Activated CD4-positive, alpha-beta memory T cell treated with anti-CD3 and anti-CD28 coated beads for 36 hours (primary cell): ENCODE measurements at regions not wholly inside any gene's neighbourhood (a gene's known extent, or its start where the extent isn't known, plus 50 kb on each side); places are given as distances from the start of the nearest gene placed in this dataset.

Experiments
- CTCF ChIA-PET: fragments of 350-600 bp; sonication (Branson Sonifier 250); formaldehyde crosslinking; loops from one replicate; lab custom pipeline; 2021; ENCODE audit warnings: antibody characterized with exemption, inconsistent platforms; lab: Charles Lee
- POLR2A ChIA-PET: fragments of 350-600 bp; sonication (Branson Sonifier 250); formaldehyde crosslinking; loops from one replicate; lab custom pipeline; 2021; ENCODE audit warnings: antibody characterized with exemption; lab: Charles Lee
- DNase-seq: peaks from one replicate; pipeline ENCODE4 v3.0.0-alpha.2; 2020
- H3K27ac Mint-ChIP-seq: one replicate; pipeline ENCODE4 v1.8.0; 2021; ENCODE audit warnings: mixed read lengths
- H3K27me3 Mint-ChIP-seq: one replicate; pipeline ENCODE4 v1.8.0; 2021; ENCODE audit warnings: mixed read lengths
- H3K36me3 Mint-ChIP-seq: one replicate; pipeline ENCODE4 v1.8.0; 2021; ENCODE audit warnings: mixed read lengths
- H3K4me1 Mint-ChIP-seq: one replicate; pipeline ENCODE4 v1.8.0; 2021; ENCODE audit warnings: low read depth, mixed read lengths
- H3K4me3 Mint-ChIP-seq: one replicate; pipeline ENCODE4 v1.8.0; 2021; ENCODE audit warnings: mild to moderate bottlenecking, mixed read lengths
- H3K9me3 Mint-ChIP-seq: one replicate; pipeline ENCODE4 v1.8.0; 2021; ENCODE audit warnings: mixed read lengths
- intact Hi-C: fragments of 100-400 bp; cut with micrococcal nuclease; formaldehyde crosslinking; loops from one replicate; pipeline ENCODE4 v1.15.1; 2023

GRCh38 chr2:105556366-105556765 lies 157.5 kb upstream of the FHL2 start:
- intact Hi-C loops, result no loop called here
- H3K27me3 Mint-ChIP-seq, result peaks cover 22% of the 10 kb centered on the region
- no peaks in the 10 kb centered on the region for H3K36me3 Mint-ChIP-seq
- DNase-seq, result no peak
- no peaks in the 10 kb centered on the region for H3K4me1 Mint-ChIP-seq
- CTCF ChIA-PET, result interaction anchor here (1.0 kb wide), 1 partner anchor 12 kb away, joined by 3 read pairs; no protein-coding TSS in a partner anchor
- H3K9me3 Mint-ChIP-seq, result no peaks in the 10 kb centered on the region
- H3K4me3 Mint-ChIP-seq, result no peak overlapping the region
- POLR2A ChIA-PET, result no interaction called here
- no peak overlapping the region for H3K27ac Mint-ChIP-seq

DNA sequence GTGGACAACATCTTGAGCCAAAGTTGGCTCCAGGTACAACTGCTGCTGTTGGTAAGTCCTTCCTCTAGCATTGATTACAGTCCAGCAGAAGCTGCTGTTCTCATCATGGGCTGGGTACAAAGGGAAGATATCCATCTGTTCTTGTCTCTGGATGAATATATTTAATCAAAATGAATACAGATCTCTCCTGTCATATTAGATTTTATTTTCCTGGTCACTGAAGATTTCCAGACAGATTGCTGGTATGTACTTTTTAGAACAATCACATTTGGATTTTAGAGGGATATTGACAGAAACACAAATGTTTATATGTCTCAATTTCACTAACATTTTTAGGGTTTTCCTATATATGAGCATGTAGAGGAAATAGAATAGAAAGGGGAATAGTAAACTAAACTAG lies 155.4 kb upstream of the FHL2 start:
- CTCF ChIA-PET, result no interaction called here

DNA sequence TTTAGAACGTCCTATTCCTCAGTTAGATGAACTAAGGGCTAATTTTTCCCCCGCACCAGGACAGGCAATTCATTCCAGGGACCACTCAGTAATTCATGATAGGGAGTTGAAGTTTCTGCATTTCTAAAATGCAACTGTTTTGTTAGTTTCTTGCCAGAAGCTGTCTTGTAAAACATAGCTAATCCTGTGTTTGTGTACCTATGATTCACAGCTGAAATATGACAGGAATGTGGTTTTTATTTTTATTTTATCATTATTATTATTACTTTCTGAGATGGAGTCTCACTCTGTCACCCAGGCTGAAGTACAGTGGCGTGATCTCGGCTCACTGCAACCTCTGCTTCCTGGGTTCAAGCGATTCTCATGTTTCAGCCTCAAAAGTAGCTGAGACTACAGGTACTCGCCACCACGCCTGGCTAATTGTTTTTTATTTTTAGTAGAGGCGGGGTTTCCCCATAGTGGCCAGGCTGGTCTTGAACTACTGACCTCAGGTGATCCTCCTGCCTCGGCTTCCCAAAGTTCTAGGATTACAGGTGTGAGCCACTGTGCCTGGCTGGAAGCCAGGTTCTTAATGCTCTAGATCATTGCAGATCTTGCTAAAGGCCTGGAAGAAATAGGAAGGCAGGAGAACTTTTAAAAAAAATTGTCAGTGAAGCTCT lies 154.8 kb upstream of the FHL2 start:
- H3K36me3 Mint-ChIP-seq, result no peaks in the 10 kb centered on the region
- CTCF ChIA-PET, result no interaction called here
- no peak overlapping the region for H3K27ac Mint-ChIP-seq
- POLR2A ChIA-PET, result no interaction called here
- no peaks in the 10 kb centered on the region for H3K4me1 Mint-ChIP-seq
- DNase-seq, result no peak
- intact Hi-C loops, result no loop called here
- H3K27me3 Mint-ChIP-seq, result peaks cover 20% of the 10 kb centered on the region
- no peaks in the 10 kb centered on the region for H3K9me3 Mint-ChIP-seq
- H3K4me3 Mint-ChIP-seq, result no peak overlapping the region

More for the DNA sequence above, 155.4 kb upstream of the FHL2 start:
- Mint-ChIP-seq H3K4me1 (no peaks in the 10 kb centered on the region), H3K9me3 (no peaks in the 10 kb centered on the region), H3K27ac (no peak overlapping the region), H3K36me3 (no peaks in the 10 kb centered on the region), H3K27me3 (peaks cover 24% of the 10 kb centered on the region), H3K4me3 (no peak overlapping the region)
- intact Hi-C loops, result no loop called here
- DNase-seq, result no peak
- POLR2A ChIA-PET, result no interaction called here

DNA sequence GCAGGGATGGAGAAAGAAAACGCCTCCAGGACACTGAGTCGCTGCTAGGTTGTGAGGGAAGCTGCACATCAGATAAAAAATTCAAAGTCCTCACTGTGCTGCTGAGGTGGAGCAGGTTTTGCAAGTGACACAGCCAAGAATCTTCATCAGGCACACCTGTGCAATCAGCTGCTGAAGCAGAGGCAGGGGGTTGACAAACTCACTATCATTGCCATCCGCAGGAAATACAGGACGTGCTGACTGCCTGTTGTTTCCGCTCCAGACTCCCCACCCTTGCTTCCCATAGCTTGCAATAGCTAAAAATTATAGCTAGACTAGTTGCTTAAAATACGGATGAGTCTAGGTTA lies 147.8 kb upstream of the FHL2 start:
- no peak overlapping the region for H3K27ac Mint-ChIP-seq
- ChIA-PET POLR2A (no interaction called here), CTCF (interaction anchor here (0.6 to 1.9 kb wide), 13 partner anchors 9 to 538 kb away, joined by 3 to 7 read pairs (median 4); no protein-coding TSS in a partner anchor)
- peaks cover 11% of the 10 kb centered on the region for H3K4me1 Mint-ChIP-seq
- no peaks in the 10 kb centered on the region for H3K9me3 Mint-ChIP-seq
- intact Hi-C loops, result no loop called here
- peak overlapping the region; percentile 17 for H3K4me3 Mint-ChIP-seq
- no peaks in the 10 kb centered on the region for H3K36me3 Mint-ChIP-seq
- H3K27me3 Mint-ChIP-seq, result peaks cover 6% of the 10 kb centered on the region
- no peak for DNase-seq

DNA sequence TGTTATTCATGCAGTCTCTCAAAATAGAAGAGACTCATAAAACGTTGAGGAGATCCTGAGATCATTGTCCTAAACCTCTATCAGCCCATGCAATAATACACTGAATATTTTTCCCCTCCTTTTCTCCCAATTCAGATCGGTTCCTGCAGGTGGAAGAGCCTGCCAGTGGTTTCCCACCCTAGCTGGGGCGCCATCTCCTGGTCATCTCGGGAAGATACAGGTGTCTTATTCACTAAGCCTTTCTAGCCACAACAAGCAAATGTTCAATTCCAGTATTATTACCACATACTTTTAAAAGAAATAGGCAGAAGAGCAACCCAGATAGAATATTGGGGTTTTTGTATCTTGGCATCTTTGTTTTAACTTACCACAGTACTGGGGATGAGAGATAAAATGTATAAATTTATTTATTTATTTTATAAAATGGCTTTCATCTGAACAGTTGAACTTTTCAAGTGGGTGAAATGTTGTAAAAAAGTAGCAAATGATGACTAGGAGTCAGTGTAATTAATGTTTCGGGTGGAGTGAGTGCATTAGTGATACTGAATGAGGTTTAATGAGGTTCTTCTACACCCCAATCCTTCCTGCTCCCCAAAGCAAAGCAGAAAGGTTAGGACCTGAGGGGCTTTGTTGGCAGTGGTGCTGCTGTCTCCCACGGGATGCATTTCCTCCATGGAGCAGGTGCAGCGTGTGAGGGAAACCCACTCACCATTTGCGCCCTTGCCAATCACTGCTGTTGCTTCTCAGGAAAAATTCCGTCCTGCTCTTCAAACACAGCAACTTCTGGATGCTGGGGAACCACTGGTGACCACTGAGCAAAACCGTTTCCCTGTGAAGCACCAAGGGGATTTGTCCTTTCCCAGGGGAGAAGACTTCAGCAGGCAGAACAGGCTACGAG lies 147.1 kb upstream of the FHL2 start:
- peak; percentile 79 for DNase-seq
- intact Hi-C loops, result loop anchor here (1.0 kb wide), 2 partner anchors 25 to 176 kb away; no protein-coding TSS in a partner anchor
- H3K27ac Mint-ChIP-seq, result no peak overlapping the region
- no peaks in the 10 kb centered on the region for H3K9me3 Mint-ChIP-seq
- peaks cover 6% of the 10 kb centered on the region for H3K27me3 Mint-ChIP-seq
- no peaks in the 10 kb centered on the region for H3K36me3 Mint-ChIP-seq
- ChIA-PET POLR2A (no interaction called here), CTCF (interaction anchor here (0.6 to 3.2 kb wide), 15 partner anchors 9 to 539 kb away, joined by 3 to 36 read pairs (median 4); no protein-coding TSS in a partner anchor)
- no peak overlapping the region for H3K4me3 Mint-ChIP-seq
- H3K4me1 Mint-ChIP-seq, result peaks cover 11% of the 10 kb centered on the region

GRCh38 chr2:105544591-105545377 lies 145.9 kb upstream of the FHL2 start:
- ChIA-PET POLR2A (no interaction called here), CTCF (interaction anchor here (0.5 to 3.2 kb wide), 11 partner anchors 12 to 1067 kb away, joined by 3 to 36 read pairs (median 3); no protein-coding TSS in a partner anchor)
- DNase-seq, result no peak
- intact Hi-C loops, result loop anchor here (1.0 kb wide), 2 partner anchors 23 to 174 kb away; no protein-coding TSS in a partner anchor
- no peaks in the 10 kb centered on the region for H3K36me3 Mint-ChIP-seq
- no peak overlapping the region for H3K4me3 Mint-ChIP-seq
- H3K27ac Mint-ChIP-seq, result no peak overlapping the region
- H3K27me3 Mint-ChIP-seq, result peaks cover 6% of the 10 kb centered on the region
- no peaks in the 10 kb centered on the region for H3K9me3 Mint-ChIP-seq
- peaks cover 15% of the 10 kb centered on the region for H3K4me1 Mint-ChIP-seq

DNA sequence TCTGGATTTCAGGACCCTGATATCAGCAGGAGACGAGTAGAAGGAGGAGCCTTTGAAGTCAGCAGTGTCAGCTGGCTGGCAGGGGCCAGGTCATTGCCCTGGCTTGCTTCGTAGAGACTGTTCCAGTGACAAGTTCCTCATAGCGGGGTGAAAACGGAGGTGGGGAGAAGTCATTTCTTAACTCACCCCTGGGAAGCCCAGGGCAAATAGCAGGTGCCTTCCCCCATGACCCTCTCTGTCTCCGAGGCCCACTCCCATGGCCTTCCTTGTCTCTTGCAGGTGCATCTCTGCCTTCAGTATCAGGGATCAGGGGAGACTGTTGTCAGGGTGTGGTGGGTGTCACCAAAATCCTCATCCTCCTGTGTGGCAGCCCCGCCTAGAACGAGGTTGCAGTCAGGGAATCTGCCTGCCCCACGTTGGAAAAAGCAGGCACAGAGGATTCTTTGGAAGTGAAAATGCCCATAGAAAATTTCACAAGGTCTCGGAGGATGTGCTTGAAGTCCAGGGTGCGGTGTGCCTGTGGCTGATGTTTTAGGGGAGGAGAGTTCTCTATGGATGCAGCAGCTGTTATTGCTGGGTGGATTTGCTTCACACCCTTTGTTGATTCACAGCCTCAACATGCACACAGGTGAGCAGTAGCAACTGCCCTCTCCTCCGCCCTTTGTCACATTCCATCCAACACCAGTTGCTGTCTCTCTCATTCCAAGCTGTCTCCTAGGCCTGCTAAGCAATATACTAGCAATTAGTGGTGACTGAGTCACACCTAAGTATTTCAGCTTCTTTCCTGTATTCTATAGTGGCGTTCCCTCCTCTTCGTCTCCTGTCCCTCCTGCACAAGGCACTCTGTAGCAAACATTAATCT lies 142.6 kb upstream of the FHL2 start:
- intact Hi-C loops, result no loop called here
- peaks cover 12% of the 10 kb centered on the region for H3K4me1 Mint-ChIP-seq
- H3K4me3 Mint-ChIP-seq, result no peak overlapping the region
- no peaks in the 10 kb centered on the region for H3K9me3 Mint-ChIP-seq
- H3K27me3 Mint-ChIP-seq, result peaks cover 8% of the 10 kb centered on the region
- ChIA-PET POLR2A (no interaction called here), CTCF (no interaction called here)
- H3K27ac Mint-ChIP-seq, result no peak overlapping the region
- H3K36me3 Mint-ChIP-seq, result no peaks in the 10 kb centered on the region
- DNase-seq, result no peak

- DNase-seq, result no peak
- intact Hi-C loops, result no loop called here
- Mint-ChIP-seq H3K27me3 (peaks cover 8% of the 10 kb centered on the region), H3K9me3 (no peaks in the 10 kb centered on the region), H3K4me1 (peaks cover 6% of the 10 kb centered on the region), H3K36me3 (no peaks in the 10 kb centered on the region), H3K4me3 (no peak overlapping the region), H3K27ac (no peak overlapping the region)
- POLR2A ChIA-PET, result no interaction called here
- CTCF ChIA-PET, result no interaction called here
Observed at GRCh38 chr2:105540642-105541041, 141.8 kb upstream of the FHL2 start.

GRCh38 chr2:105539331-105539730 lies 140.5 kb upstream of the FHL2 start:
- intact Hi-C loops, result no loop called here
- Mint-ChIP-seq H3K36me3 (no peaks in the 10 kb centered on the region), H3K4me3 (no peak overlapping the region), H3K27me3 (peaks cover 11% of the 10 kb centered on the region), H3K9me3 (no peaks in the 10 kb centered on the region), H3K4me1 (peaks cover 4% of the 10 kb centered on the region), H3K27ac (no peak overlapping the region)
- POLR2A ChIA-PET, result no interaction called here
- CTCF ChIA-PET, result interaction anchor here (1.0 kb wide), 1 partner anchor 27 kb away, joined by 3 read pairs; no protein-coding TSS in a partner anchor
- DNase-seq, result no peak

DNA sequence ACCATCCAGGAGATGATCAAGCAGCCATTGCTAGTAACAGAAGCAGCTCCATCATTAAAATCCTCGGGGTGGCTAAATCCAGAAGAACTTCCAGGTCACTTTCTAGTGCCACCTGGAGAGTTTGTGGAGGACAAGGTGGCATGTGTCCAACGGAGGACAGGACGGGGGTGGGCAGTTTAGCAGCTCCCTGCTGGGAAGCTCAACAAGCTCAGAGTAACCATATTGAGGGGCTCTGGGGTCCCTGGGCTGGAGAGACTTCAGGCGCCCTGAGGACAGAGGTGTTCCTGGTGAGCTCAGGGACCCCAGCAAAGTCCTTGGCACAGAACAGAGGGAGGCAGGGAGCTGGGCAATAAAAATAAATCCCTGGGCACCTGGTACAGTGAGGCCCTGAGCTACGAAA lies 140.0 kb upstream of the FHL2 start:
- no peak overlapping the region for H3K4me3 Mint-ChIP-seq
- H3K36me3 Mint-ChIP-seq, result no peaks in the 10 kb centered on the region
- H3K4me1 Mint-ChIP-seq, result peaks cover 4% of the 10 kb centered on the region
- DNase-seq, result no peak
- H3K9me3 Mint-ChIP-seq, result no peaks in the 10 kb centered on the region
- H3K27me3 Mint-ChIP-seq, result peaks cover 11% of the 10 kb centered on the region
- intact Hi-C loops, result no loop called here
- H3K27ac Mint-ChIP-seq, result no peak overlapping the region
- ChIA-PET CTCF (interaction anchor here (1.0 kb wide), 1 partner anchor 27 kb away, joined by 3 read pairs; no protein-coding TSS in a partner anchor), POLR2A (no interaction called here)

- Mint-ChIP-seq H3K9me3 (no peaks in the 10 kb centered on the region), H3K36me3 (no peaks in the 10 kb centered on the region), H3K27me3 (peaks cover 11% of the 10 kb centered on the region), H3K4me3 (no peak overlapping the region), H3K4me1 (peaks cover 4% of the 10 kb centered on the region), H3K27ac (no peak overlapping the region)
- POLR2A ChIA-PET, result no interaction called here
- intact Hi-C loops, result no loop called here
- CTCF ChIA-PET, result interaction anchor here (1.1 kb wide), 1 partner anchor 9 kb away, joined by 6 read pairs; no protein-coding TSS in a partner anchor
- no peak for DNase-seq
Observed at GRCh38 chr2:105537920-105538319, 139.1 kb upstream of the FHL2 start.
